Activated CD8-positive, alpha-beta T cell treated with anti-CD3 and anti-CD28 coated beads for 36 hours (primary cell): ENCODE measurements at regions not wholly inside any gene's neighbourhood (a gene's known extent, or its start where the extent isn't known, plus 50 kb on each side); places are given as distances from the start of the nearest gene placed in this dataset.
"Not testable (repeated sequence)": the region's sequence is repeated elsewhere in the genome, so short reads cannot be mapped to it uniquely, and the experiment has no call there.

ENCODE experiments used
- ATAC-seq: fragments of 200-7000 bp; cut with Tn5 transposase; one replicate; pipeline ENCODE4 v1.10.0; 2021; ENCODE audit warnings: mild to moderate bottlenecking, moderate library complexity
- CTCF ChIA-PET: fragments of 350-600 bp; sonication (Branson Sonifier 250); formaldehyde crosslinking; loops from one replicate; lab custom pipeline; 2021; ENCODE audit warnings: antibody characterized with exemption; lab: Charles Lee
- POLR2A ChIA-PET: fragments of 350-600 bp; sonication (Branson Sonifier 250); formaldehyde crosslinking; loops from one replicate; lab custom pipeline; 2021; ENCODE audit warnings: antibody characterized with exemption; lab: Charles Lee
- DNase-seq: peaks from one replicate; pipeline ENCODE4 v3.0.0-alpha.2; 2020
- H3K27ac Mint-ChIP-seq: one replicate; pipeline ENCODE4 v1.8.0; 2021; ENCODE audit warnings: mild to moderate bottlenecking, mixed read lengths
- H3K27me3 Mint-ChIP-seq: one replicate; pipeline ENCODE4 v1.8.0; 2021; ENCODE audit warnings: mixed read lengths
- H3K36me3 Mint-ChIP-seq: one replicate; pipeline ENCODE4 v1.8.0; 2021; ENCODE audit warnings: low read depth, mixed read lengths
- H3K4me1 Mint-ChIP-seq: one replicate; pipeline ENCODE4 v1.8.0; 2021; ENCODE audit warnings: low read depth, mixed read lengths
- H3K4me3 Mint-ChIP-seq: one replicate; pipeline ENCODE4 v1.8.0; 2021; ENCODE audit warnings: mild to moderate bottlenecking, moderate library complexity, mixed read lengths
- H3K9me3 Mint-ChIP-seq: one replicate; pipeline ENCODE4 v1.8.0; 2021; ENCODE audit warnings: mixed read lengths
- CTCF ChIP-seq: fragments of 200-600 bp; IDR thresholded peaks from one replicate; pipeline ENCODE4 v1.8.0; 2022; ENCODE audit warnings: antibody characterized with exemption, mild to moderate bottlenecking
- intact Hi-C: fragments of 100-400 bp; cut with micrococcal nuclease; formaldehyde crosslinking; loops from one replicate; pipeline ENCODE4 v1.10.0; 2022

GRCh38 chr3:145307272-145307671 is 853.7 kb downstream of the PLOD2 start:
- ATAC-seq (no peak), DNase-seq (no peak)
- H3K27me3 Mint-ChIP-seq = no peaks in the 10 kb centered on the region
- no peaks in the 10 kb centered on the region for H3K36me3 Mint-ChIP-seq
- ChIA-PET POLR2A (no interaction called here), CTCF (no interaction called here)
- H3K27ac Mint-ChIP-seq = no peak overlapping the region
- H3K4me1 Mint-ChIP-seq = no peaks in the 10 kb centered on the region
- intact Hi-C loops = no loop called here
- H3K4me3 Mint-ChIP-seq = no peak overlapping the region
- no peak for TF ChIP-seq CTCF
- no peaks in the 10 kb centered on the region for H3K9me3 Mint-ChIP-seq

GRCh38 chr3:145313751-145314150 is 847.2 kb downstream of the PLOD2 start:
- intact Hi-C loops = no loop called here
- DNase-seq = no peak
- H3K27ac Mint-ChIP-seq = no peak overlapping the region

GRCh38 chr3:145316253-145316652 is 844.7 kb downstream of the PLOD2 start:
- intact Hi-C loops, CTCF ChIA-PET, H3K27me3 Mint-ChIP-seq, DNase-seq, H3K4me1 Mint-ChIP-seq, ATAC-seq, H3K27ac Mint-ChIP-seq, H3K4me3 Mint-ChIP-seq, POLR2A ChIA-PET, H3K36me3 Mint-ChIP-seq: not testable (repeated sequence)
- peaks cover 11% of the 10 kb centered on the region for H3K9me3 Mint-ChIP-seq

More at GRCh38 chr3:145313751-145314150, 847.2 kb downstream of the PLOD2 start:
- no peaks in the 10 kb centered on the region for H3K36me3 Mint-ChIP-seq
- no peak for ATAC-seq
- H3K4me1 Mint-ChIP-seq = no peaks in the 10 kb centered on the region
- TF ChIP-seq CTCF = no peak
- POLR2A ChIA-PET = no interaction called here
- peaks cover 10% of the 10 kb centered on the region for H3K9me3 Mint-ChIP-seq
- CTCF ChIA-PET = no interaction called here
- no peak overlapping the region for H3K4me3 Mint-ChIP-seq
- H3K27me3 Mint-ChIP-seq = no peaks in the 10 kb centered on the region

GRCh38 chr3:145326666-145327065 is 834.3 kb downstream of the PLOD2 start:
- Mint-ChIP-seq H3K27ac (no peak overlapping the region), H3K9me3 (peaks cover 3% of the 10 kb centered on the region), H3K27me3 (no peaks in the 10 kb centered on the region), H3K4me3 (no peak overlapping the region), H3K36me3 (no peaks in the 10 kb centered on the region), H3K4me1 (no peaks in the 10 kb centered on the region)
- TF ChIP-seq CTCF = no peak
- ATAC-seq (no peak), DNase-seq (no peak)
- ChIA-PET POLR2A (no interaction called here), CTCF (no interaction called here)
- intact Hi-C loops = no loop called here

- intact Hi-C loops, H3K9me3 Mint-ChIP-seq, H3K4me1 Mint-ChIP-seq, H3K4me3 Mint-ChIP-seq, POLR2A ChIA-PET, H3K27ac Mint-ChIP-seq, CTCF ChIA-PET, DNase-seq, H3K36me3 Mint-ChIP-seq, H3K27me3 Mint-ChIP-seq, ATAC-seq: not testable (repeated sequence)
Measured at GRCh38 chr3:145333427-145333826, 827.6 kb downstream of the PLOD2 start.

GRCh38 chr3:145333931-145334330 is 827.1 kb downstream of the PLOD2 start:
- POLR2A ChIA-PET = no interaction called here
- peaks cover 3% of the 10 kb centered on the region for H3K9me3 Mint-ChIP-seq
- H3K4me1 Mint-ChIP-seq = no peaks in the 10 kb centered on the region
- intact Hi-C loops = no loop called here
- TF ChIP-seq CTCF = no peak
- H3K27ac Mint-ChIP-seq = no peak overlapping the region
- DNase-seq (no peak), ATAC-seq (no peak)
- no peaks in the 10 kb centered on the region for H3K27me3 Mint-ChIP-seq
- no peaks in the 10 kb centered on the region for H3K36me3 Mint-ChIP-seq
- H3K4me3 Mint-ChIP-seq = no peak overlapping the region
- CTCF ChIA-PET = no interaction called here
